Stimulated activated effector memory CD8-positive, alpha-beta T cell treated with anti-CD3 and anti-CD28 coated beads, Interleukin-12 subunit alpha, Interleukin-12 subunit beta, amount 100 ng/mL, for 72 hours (primary cell): ENCODE measurements at regions not wholly inside any gene's neighbourhood (a gene's known extent, or its start where the extent isn't known, plus 50 kb on each side); places are given as distances from the start of the nearest gene placed in this dataset.

Source experiments
- ATAC-seq: fragments of 150-1000 bp; cut with Tn5 transposase; 2 replicates; pipeline ENCODE4 v1.10.0; 2021
- DNase-seq, 2 donors: peaks; one replicate each; pipeline ENCODE4 v3.0.0; 2021 to 2022; ENCODE audit warnings: low spot score in 2 of 2
- H3K27ac Mint-ChIP-seq: one replicate; pipeline ENCODE4 v1.8.0; 2022; ENCODE audit warnings: mild to moderate bottlenecking, mixed read lengths
- H3K36me3 Mint-ChIP-seq: one replicate; pipeline ENCODE4 v1.8.0; 2022; ENCODE audit warnings: mild to moderate bottlenecking, mixed read lengths
- H3K4me1 Mint-ChIP-seq: one replicate; pipeline ENCODE4 v1.8.0; 2022; ENCODE audit warnings: mixed read lengths
- H3K4me3 Mint-ChIP-seq: one replicate; pipeline ENCODE4 v1.8.0; 2022; ENCODE audit warnings: mild to moderate bottlenecking, mixed read lengths
- H3K9me3 Mint-ChIP-seq: one replicate; pipeline ENCODE4 v1.8.0; 2022; ENCODE audit warnings: mixed read lengths

GRCh38 chr10:130801276-130801675 lies 510.2 kb downstream of the TCERG1L start:
- Mint-ChIP-seq H3K4me3 (no peak overlapping the region), H3K9me3 (no peaks in the 10 kb centered on the region), H3K27ac (no peak overlapping the region), H3K36me3 (no peaks in the 10 kb centered on the region), H3K4me1 (no peaks in the 10 kb centered on the region)
- no peak for ATAC-seq
- DNase-seq, result no peak

- Mint-ChIP-seq H3K4me3 (no peak overlapping the region), H3K4me1 (no peaks in the 10 kb centered on the region), H3K36me3 (no peaks in the 10 kb centered on the region), H3K9me3 (no peaks in the 10 kb centered on the region), H3K27ac (no peak overlapping the region)
- no peak for DNase-seq
- no peak for ATAC-seq
Measured at GRCh38 chr10:130801784-130802183, 509.7 kb downstream of the TCERG1L start.

- no peaks in the 10 kb centered on the region for H3K4me1 Mint-ChIP-seq
- H3K4me3 Mint-ChIP-seq, result no peak overlapping the region
- ATAC-seq, result no peak
- H3K9me3 Mint-ChIP-seq, result no peaks in the 10 kb centered on the region
- no peaks in the 10 kb centered on the region for H3K36me3 Mint-ChIP-seq
- no peak overlapping the region for H3K27ac Mint-ChIP-seq
- no peak for DNase-seq
Measured at GRCh38 chr10:130802301-130802700, 509.2 kb downstream of the TCERG1L start.

GRCh38 chr10:130804281-130804680 lies 507.2 kb downstream of the TCERG1L start:
- H3K4me3 Mint-ChIP-seq, result no peak overlapping the region
- no peak for DNase-seq
- H3K36me3 Mint-ChIP-seq, result no peaks in the 10 kb centered on the region
- no peak overlapping the region for H3K27ac Mint-ChIP-seq
- H3K9me3 Mint-ChIP-seq, result no peaks in the 10 kb centered on the region
- H3K4me1 Mint-ChIP-seq, result no peaks in the 10 kb centered on the region
- no peak for ATAC-seq

- H3K27ac Mint-ChIP-seq, result no peak overlapping the region
- ATAC-seq, result no peak
- no peaks in the 10 kb centered on the region for H3K9me3 Mint-ChIP-seq
- H3K4me3 Mint-ChIP-seq, result no peak overlapping the region
- H3K4me1 Mint-ChIP-seq, result no peaks in the 10 kb centered on the region
- DNase-seq, result no peak
- no peaks in the 10 kb centered on the region for H3K36me3 Mint-ChIP-seq
Measured at GRCh38 chr10:130804778-130805634, 506.5 kb downstream of the TCERG1L start.

GRCh38 chr10:130805635-130806030 lies 505.9 kb downstream of the TCERG1L start:
- H3K36me3 Mint-ChIP-seq, result no peaks in the 10 kb centered on the region
- H3K4me3 Mint-ChIP-seq, result no peak overlapping the region
- H3K9me3 Mint-ChIP-seq, result no peaks in the 10 kb centered on the region
- H3K27ac Mint-ChIP-seq, result no peak overlapping the region
- no peaks in the 10 kb centered on the region for H3K4me1 Mint-ChIP-seq
- no peak for ATAC-seq
- no peak for DNase-seq

- ATAC-seq, result no peak
- Mint-ChIP-seq H3K36me3 (no peaks in the 10 kb centered on the region), H3K27ac (no peak overlapping the region), H3K4me3 (no peak overlapping the region), H3K9me3 (no peaks in the 10 kb centered on the region), H3K4me1 (no peaks in the 10 kb centered on the region)
- no peak for DNase-seq
Measured at GRCh38 chr10:130806426-130806825, 505.1 kb downstream of the TCERG1L start.

- Mint-ChIP-seq H3K4me1 (no peaks in the 10 kb centered on the region), H3K36me3 (no peaks in the 10 kb centered on the region), H3K27ac (no peak overlapping the region), H3K4me3 (no peak overlapping the region), H3K9me3 (no peaks in the 10 kb centered on the region)
- DNase-seq (no peak), ATAC-seq (no peak)
Measured at GRCh38 chr10:130807096-130807495, 504.4 kb downstream of the TCERG1L start.

GRCh38 chr10:130807721-130808120 lies 503.8 kb downstream of the TCERG1L start:
- no peak for DNase-seq
- Mint-ChIP-seq H3K4me3 (no peak overlapping the region), H3K4me1 (no peaks in the 10 kb centered on the region), H3K36me3 (no peaks in the 10 kb centered on the region), H3K9me3 (no peaks in the 10 kb centered on the region), H3K27ac (no peak overlapping the region)
- peak; percentile 8 for ATAC-seq

GRCh38 chr10:130808243-130808642 lies 503.3 kb downstream of the TCERG1L start:
- Mint-ChIP-seq H3K9me3 (no peaks in the 10 kb centered on the region), H3K27ac (no peak overlapping the region), H3K4me3 (no peak overlapping the region), H3K4me1 (no peaks in the 10 kb centered on the region), H3K36me3 (no peaks in the 10 kb centered on the region)
- ATAC-seq, result peak; percentile 5
- no peak for DNase-seq

GRCh38 chr10:130808686-130809085 lies 502.8 kb downstream of the TCERG1L start:
- Mint-ChIP-seq H3K36me3 (no peaks in the 10 kb centered on the region), H3K27ac (no peak overlapping the region), H3K9me3 (no peaks in the 10 kb centered on the region), H3K4me3 (no peak overlapping the region), H3K4me1 (no peaks in the 10 kb centered on the region)
- DNase-seq, result no peak
- no peak for ATAC-seq

GRCh38 chr10:130809181-130809580 lies 502.3 kb downstream of the TCERG1L start:
- Mint-ChIP-seq H3K9me3 (no peaks in the 10 kb centered on the region), H3K4me1 (no peaks in the 10 kb centered on the region), H3K4me3 (no peak overlapping the region), H3K36me3 (no peaks in the 10 kb centered on the region), H3K27ac (no peak overlapping the region)
- DNase-seq, result no peak
- no peak for ATAC-seq

GRCh38 chr10:130809761-130810515 lies 501.6 kb downstream of the TCERG1L start:
- no peaks in the 10 kb centered on the region for H3K9me3 Mint-ChIP-seq
- no peak for DNase-seq
- no peaks in the 10 kb centered on the region for H3K4me1 Mint-ChIP-seq
- no peak overlapping the region for H3K4me3 Mint-ChIP-seq
- peak; percentile 17 for ATAC-seq
- no peak overlapping the region for H3K27ac Mint-ChIP-seq
- H3K36me3 Mint-ChIP-seq, result no peaks in the 10 kb centered on the region

GRCh38 chr10:130810856-130811255 lies 500.7 kb downstream of the TCERG1L start:
- no peak overlapping the region for H3K27ac Mint-ChIP-seq
- H3K36me3 Mint-ChIP-seq, result no peaks in the 10 kb centered on the region
- no peak overlapping the region for H3K4me3 Mint-ChIP-seq
- no peaks in the 10 kb centered on the region for H3K4me1 Mint-ChIP-seq
- DNase-seq (no peak), ATAC-seq (no peak)
- H3K9me3 Mint-ChIP-seq, result no peaks in the 10 kb centered on the region

GRCh38 chr10:130812381-130813148 lies 499.0 kb downstream of the TCERG1L start:
- Mint-ChIP-seq H3K4me3 (no peak overlapping the region), H3K9me3 (no peaks in the 10 kb centered on the region)

More at GRCh38 chr10:130812381-130813148, 499.0 kb downstream of the TCERG1L start:
- DNase-seq (no peak), ATAC-seq (no peak)
- H3K4me1 Mint-ChIP-seq, result no peaks in the 10 kb centered on the region
- no peaks in the 10 kb centered on the region for H3K36me3 Mint-ChIP-seq
- H3K27ac Mint-ChIP-seq, result no peak overlapping the region
